Astrocyte of the cerebellum (primary cell): ENCODE measurements at regions not wholly inside any gene's neighbourhood (a gene's known extent, or its start where the extent isn't known, plus 50 kb on each side); places are given as distances from the start of the nearest gene placed in this dataset.

Experiments used
- DNase-seq: peaks from one replicate; pipeline ENCODE4 v3.0.0-alpha.2; 2011; ENCODE audit warnings: low read depth
- H3K4me3 ChIP-seq: 2 replicates; pipeline ENCODE4 v1.5.1; 2011; ENCODE audit warnings: mild to moderate bottlenecking, low read depth, low read length, moderate library complexity
- CTCF ChIP-seq: IDR thresholded peaks from 2 replicates; pipeline ENCODE4 v1.5.1; 2012; ENCODE audit warnings: low read length, low read depth, moderate library complexity, mild to moderate bottlenecking; ENCODE audit errors: missing control alignments
- in situ Hi-C: cut with HindIII; loops from 2 replicates; pipeline ENCODE4 v1.10.0; 2017; ENCODE audit warnings: low sequenced_read_pairs

GRCh38 chr13:76769271-76769791 is 116.9 kb downstream of the KCTD12 start:
- in situ Hi-C loops, result no loop called here

GRCh38 chr13:76768384-76768783 is 117.8 kb downstream of the KCTD12 start:
- no peak overlapping the region for H3K4me3 ChIP-seq
- DNase-seq, result no peak
- no peak for TF ChIP-seq CTCF
- in situ Hi-C loops, result no loop called here

More at GRCh38 chr13:76769271-76769791, 116.9 kb downstream of the KCTD12 start:
- DNase-seq, result peak; percentile 74
- no peak overlapping the region for H3K4me3 ChIP-seq
- no peak for TF ChIP-seq CTCF

- in situ Hi-C loops, result no loop called here
Observed at GRCh38 chr13:76764916-76765315, 121.3 kb downstream of the KCTD12 start.

GRCh38 chr13:76764429-76764828 is 121.8 kb downstream of the KCTD12 start:
- DNase-seq, result no peak
- no peak for TF ChIP-seq CTCF
- in situ Hi-C loops, result no loop called here
- no peak overlapping the region for H3K4me3 ChIP-seq

More at GRCh38 chr13:76764916-76765315, 121.3 kb downstream of the KCTD12 start:
- no peak for TF ChIP-seq CTCF
- no peak for DNase-seq
- H3K4me3 ChIP-seq, result no peak overlapping the region

GRCh38 chr13:76762721-76763120 is 123.5 kb downstream of the KCTD12 start:
- in situ Hi-C loops, result no loop called here
- no peak for DNase-seq
- TF ChIP-seq CTCF, result no peak
- no peak overlapping the region for H3K4me3 ChIP-seq

- no peak for TF ChIP-seq CTCF
- DNase-seq, result no peak
- in situ Hi-C loops, result no loop called here
- no peak overlapping the region for H3K4me3 ChIP-seq
Observed at GRCh38 chr13:76759877-76760276, 126.3 kb downstream of the KCTD12 start.
